H1 (cell line): ENCODE measurements at regions not wholly inside any gene's neighbourhood (a gene's known extent, or its start where the extent isn't known, plus 50 kb on each side); places are given as distances from the start of the nearest gene placed in this dataset.

Experiments
- CTCF ChIA-PET: fragments of 300-600 bp; sonication (Branson Sonifier 250); formaldehyde crosslinking; loops from one replicate; lab custom pipeline; 2021; ENCODE audit not compliant: partially characterized antibody; lab: Charles Lee
- POLR2A ChIA-PET: fragments of 300-600 bp; sonication (Branson Sonifier 250); formaldehyde crosslinking; loops from one replicate; lab custom pipeline; 2021; ENCODE audit warnings: inconsistent platforms; ENCODE audit not compliant: partially characterized antibody; lab: Charles Lee
- DNase-seq, 2 experiments: peaks; one replicate each; pipeline versions ENCODE4 v3.0.0 to v3.0.0-alpha.2; 2010 to 2022; ENCODE audit warnings: low spot score in 2 of 2, low read depth in 1 of 2, mixed read lengths in 1 of 2
- FAIRE-seq: peaks from 2 replicates; lab custom pipeline; 2011; peaks lifted over from hg19 to GRCh38; lab: Jason Lieb, UNC
- H2AFZ ChIP-seq: 2 replicates; pipeline ENCODE4 v1.8.1; 2012; ENCODE audit warnings: low read length, inconsistent platforms
- H2AK5ac ChIP-seq: 2 replicates; pipeline ENCODE4 v1.6.1; 2013; ENCODE audit warnings: low read depth, low read length
- H2BK120ac ChIP-seq: replicated peaks from 2 replicates; pipeline ENCODE3; 2013; ENCODE audit warnings: low read depth, low read length, inconsistent platforms
- H2BK12ac ChIP-seq: 2 replicates; pipeline ENCODE4 v1.6.1; 2013; ENCODE audit warnings: low read depth, low read length
- H2BK15ac ChIP-seq: 2 replicates; pipeline ENCODE4 v1.6.1; 2013; ENCODE audit warnings: low read length
- H2BK20ac ChIP-seq: 2 replicates; pipeline ENCODE4 v1.6.1; 2013; ENCODE audit warnings: low read length
- H2BK5ac ChIP-seq: 2 replicates; pipeline ENCODE4 v1.6.1; 2013; ENCODE audit warnings: low read depth, low read length
- H3K14ac ChIP-seq: 2 replicates; pipeline ENCODE4 v1.6.1; 2013; ENCODE audit warnings: inconsistent platforms; ENCODE audit not compliant: insufficient read length
- H3K18ac ChIP-seq: 2 replicates; pipeline ENCODE4 v1.6.1; 2013; ENCODE audit warnings: low read length; ENCODE audit errors: extremely low read depth
- H3K23ac ChIP-seq: 2 replicates; pipeline ENCODE4 v1.6.1; 2013; ENCODE audit warnings: inconsistent platforms; ENCODE audit not compliant: insufficient read length
- H3K23me2 ChIP-seq: 2 replicates; pipeline ENCODE4 v1.6.1; 2013; ENCODE audit warnings: low read depth, low read length
- H3K27ac ChIP-seq: 2 replicates; pipeline ENCODE4 v1.6.1; 2011; ENCODE audit warnings: low read depth, low read length, inconsistent platforms
- H3K27me3 ChIP-seq, 4 experiments: replicated peaks in 1 of 4; 1 replicate in 1 of 4; 2 replicates in 3 of 4; pipeline versions ENCODE4 v1.6.1 to v1.8.1; 2011 to 2013; ENCODE audit warnings: low read length in 3 of 4, mild to moderate bottlenecking in 3 of 4, inconsistent platforms in 2 of 4, mixed read lengths in 2 of 4, moderate library complexity in 1 of 4; ENCODE audit not compliant: control insufficient read depth in 3 of 4, insufficient read depth in 3 of 4; ENCODE audit errors: extremely low read depth in 1 of 4
- H3K36me3 ChIP-seq, 4 experiments: 2 replicates each; pipeline versions ENCODE4 v1.6.1 to v1.8.1; 2011 to 2013; ENCODE audit warnings: mild to moderate bottlenecking in 4 of 4, low read length in 3 of 4, moderate library complexity in 2 of 4, control low read depth in 1 of 4, inconsistent platforms in 1 of 4; ENCODE audit not compliant: insufficient read depth in 4 of 4, control insufficient read depth in 2 of 4
- H3K4ac ChIP-seq: replicated peaks from 2 replicates; pipeline ENCODE3; 2013; ENCODE audit warnings: low read length, low read depth, mixed read lengths, inconsistent platforms; ENCODE audit not compliant: insufficient read length
- H3K4me1 ChIP-seq, 4 experiments: replicated peaks in 1 of 4; 1 replicate in 1 of 4; 2 replicates in 3 of 4; pipeline versions ENCODE4 v1.6.1 to v1.8.1; 2011 to 2013; ENCODE audit warnings: low read length in 3 of 4, inconsistent platforms in 2 of 4, mixed read lengths in 1 of 4; ENCODE audit not compliant: insufficient read depth in 4 of 4, control insufficient read depth in 3 of 4
- H3K4me2 ChIP-seq, 2 experiments: 2 replicates each; pipeline versions ENCODE4 v1.6.1 to v1.8.1; 2011 to 2013; ENCODE audit warnings: low read depth in 2 of 2, low read length in 2 of 2, control low read depth in 1 of 2, inconsistent platforms in 1 of 2, mild to moderate bottlenecking in 1 of 2; ENCODE audit not compliant: insufficient read depth in 1 of 2
- H3K4me3 ChIP-seq, 4 experiments: fragments of 200-600, 300-600 bp in 1 of 4; sonication (generic), shearing (Covaris generic), sonication (Bioruptor Twin) in 1 of 4; 2 replicates each; pipeline versions ENCODE4 v1.5.1 to v1.8.1; 2011 to 2016; ENCODE audit warnings: low read length in 4 of 4, low read depth in 3 of 4, control low read depth in 2 of 4, inconsistent platforms in 2 of 4, mild to moderate bottlenecking in 2 of 4, mixed read lengths in 1 of 4, moderate library complexity in 1 of 4; ENCODE audit not compliant: insufficient read depth in 2 of 4; ENCODE audit errors: extremely low read depth in 1 of 4
- H3K56ac ChIP-seq: replicated peaks from 2 replicates; pipeline ENCODE3; 2013; ENCODE audit warnings: low read depth, mild to moderate bottlenecking, mixed read lengths, low read length, inconsistent platforms; ENCODE audit not compliant: insufficient read length
- H3K79me1 ChIP-seq: 2 replicates; pipeline ENCODE4 v1.6.1; 2013; ENCODE audit warnings: low read depth, low read length, control low read depth
- H3K79me2 ChIP-seq, 2 experiments: 2 replicates each; pipeline versions ENCODE4 v1.6.1 to v1.8.1; 2012 to 2013; ENCODE audit warnings: low read length in 2 of 2, mild to moderate bottlenecking in 2 of 2, inconsistent platforms in 1 of 2; ENCODE audit not compliant: insufficient read depth in 2 of 2, control insufficient read depth in 1 of 2
- H3K9ac ChIP-seq, 4 experiments: replicated peaks in 1 of 4; 1 replicate in 1 of 4; 2 replicates in 3 of 4; pipeline versions ENCODE4 v1.6.1 to v1.8.1; 2011 to 2013; ENCODE audit warnings: low read depth in 3 of 4, low read length in 3 of 4, control low read depth in 2 of 4, mild to moderate bottlenecking in 2 of 4, moderate library complexity in 2 of 4, inconsistent platforms in 1 of 4; ENCODE audit errors: extremely low read depth in 1 of 4
- H3K9me3 ChIP-seq, 2 experiments: 2 replicates each; pipeline versions ENCODE4 v1.6.1 to v1.8.1; 2012 to 2013; ENCODE audit warnings: mild to moderate bottlenecking in 2 of 2, moderate library complexity in 2 of 2, control low read depth in 1 of 2, inconsistent platforms in 1 of 2, low read depth in 1 of 2, low read length in 1 of 2, mixed read lengths in 1 of 2; ENCODE audit not compliant: insufficient read depth in 2 of 2
- H4K20me1 ChIP-seq, 2 experiments: replicated peaks in 1 of 2; 2 replicates each; pipeline versions ENCODE3 to v1.8.1; 2011 to 2013; ENCODE audit warnings: inconsistent platforms in 2 of 2, low read length in 2 of 2, mild to moderate bottlenecking in 1 of 2; ENCODE audit not compliant: insufficient read depth in 2 of 2, control insufficient read depth in 1 of 2
- H4K5ac ChIP-seq: 2 replicates; pipeline ENCODE4 v1.6.1; 2013; ENCODE audit warnings: low read length, low read depth, mixed read lengths, inconsistent platforms; ENCODE audit not compliant: insufficient read length
- H4K8ac ChIP-seq: 2 replicates; pipeline ENCODE4 v1.8.0; 2013; ENCODE audit warnings: mild to moderate bottlenecking, moderate library complexity, low read length, inconsistent platforms; ENCODE audit not compliant: insufficient read depth; ENCODE audit errors: extremely low read depth
- H4K91ac ChIP-seq: replicated peaks from 2 replicates; pipeline ENCODE3; 2013; ENCODE audit warnings: low read length, mixed read lengths, inconsistent platforms; ENCODE audit not compliant: insufficient read length
- ASH2L ChIP-seq: fragments of 200-600, 300-600 bp; sonication (generic); IDR thresholded peaks from one replicate; pipeline ENCODE4 v1.7.1; 2017; ENCODE audit warnings: low read length
- CEBPB ChIP-seq: IDR thresholded peaks from 2 replicates; pipeline ENCODE4 v1.6.1; 2012; ENCODE audit warnings: low read depth, low read length
- CREB1 ChIP-seq: IDR thresholded peaks from 2 replicates; pipeline ENCODE4 v1.6.1; 2012; ENCODE audit warnings: inconsistent platforms
- CTBP2 ChIP-seq: IDR thresholded peaks from 2 replicates; pipeline ENCODE4 v1.7.0; 2011; ENCODE audit warnings: borderline replicate concordance, mild to moderate bottlenecking, moderate library complexity, mixed read lengths, low read length; ENCODE audit not compliant: insufficient read depth, insufficient read length
- FOSL1 ChIP-seq: IDR thresholded peaks from 2 replicates; pipeline ENCODE4 v1.6.1; 2011; ENCODE audit warnings: mild to moderate bottlenecking, low read depth, low read length, moderate library complexity; ENCODE audit not compliant: insufficient read depth
- GABPA ChIP-seq: IDR thresholded peaks from 2 replicates; pipeline ENCODE4 v1.6.1; 2011; ENCODE audit warnings: mild to moderate bottlenecking, low read length, moderate library complexity, borderline replicate concordance; ENCODE audit not compliant: insufficient read depth
- JUN ChIP-seq: IDR thresholded peaks from 2 replicates; pipeline ENCODE4 v1.6.1; 2011; ENCODE audit warnings: low read depth, mild to moderate bottlenecking, improper control_type of control experiment, low read length
- RBBP5 ChIP-seq: IDR thresholded peaks from 2 replicates; pipeline ENCODE4 v1.7.1; 2012; ENCODE audit warnings: low read depth, mild to moderate bottlenecking, inconsistent platforms, low read length, moderate library complexity, borderline replicate concordance
- SP2 ChIP-seq: IDR thresholded peaks from 2 replicates; pipeline ENCODE4 v1.6.1; 2012; ENCODE audit warnings: mild to moderate bottlenecking, low read length, inconsistent platforms
- TCF12 ChIP-seq: IDR thresholded peaks from 2 replicates; pipeline ENCODE4 v1.6.1; 2011; ENCODE audit warnings: low read depth, mild to moderate bottlenecking, low read length
- WGBS, 2 experiments: shearing (Covaris generic) in 1 of 2; methylation state at CpG; one replicate each; pipeline versions ENCODE4 v1.1.6 to v1.1.7; 2013 to 2015; ENCODE audit warnings: low lambda C conversion rate in 2 of 2, mixed read lengths in 2 of 2, inconsistent platforms in 1 of 2, low coverage in 1 of 2, missing lambda C conversion rate in 1 of 2; ENCODE audit not compliant: insufficient replicate concordance in 2 of 2, insufficient coverage in 1 of 2, insufficient read length in 1 of 2; ENCODE audit errors: extremely low coverage in 1 of 2, missing lambda C conversion rate in 1 of 2; 5-methylcytosine and 5-hydroxymethylcytosine counted together

DNA sequence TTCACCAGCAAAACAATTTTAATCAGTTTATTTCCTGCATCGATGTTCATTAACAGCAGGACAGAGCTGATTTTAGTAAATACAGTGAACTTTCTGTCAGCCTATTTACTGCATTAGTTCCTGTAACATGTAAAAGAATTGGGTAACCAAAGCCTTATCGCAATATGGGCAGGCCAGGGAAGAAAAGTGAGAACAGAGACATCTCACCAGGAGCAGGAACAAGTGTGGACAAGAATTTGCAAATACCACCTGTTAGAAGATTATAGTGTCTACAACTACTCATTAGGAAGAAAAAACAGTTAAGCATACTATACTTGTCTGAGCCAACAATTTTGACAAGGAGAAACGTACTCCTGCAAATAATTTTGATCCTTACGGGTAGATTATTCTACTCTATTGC lies 1293.9 kb downstream of the PLA2G4A start:
- no peaks in the 10 kb centered on the region for H4K20me1 ChIP-seq
- H3K56ac ChIP-seq: no peak overlapping the region
- no peak overlapping the region for H3K9ac ChIP-seq
- no peak overlapping the region for H2AK5ac ChIP-seq
- H2BK120ac ChIP-seq: no peak overlapping the region
- H3K36me3 ChIP-seq: no peaks in the 10 kb centered on the region
- H3K18ac ChIP-seq: no peak overlapping the region
- H3K4me3 ChIP-seq: no peak overlapping the region
- no peak overlapping the region for H3K27ac ChIP-seq
- H2BK20ac ChIP-seq: no peak overlapping the region
- H3K14ac ChIP-seq: no peak overlapping the region
- no peak overlapping the region for H3K4me2 ChIP-seq
- H2BK5ac ChIP-seq: no peak overlapping the region
- no peak for TF ChIP-seq CEBPB
- TF ChIP-seq ASH2L: no peak
- no peak for TF ChIP-seq TCF12
- TF ChIP-seq CREB1: no peak
- no peak for TF ChIP-seq JUN
- TF ChIP-seq SP2: no peak
- no peak for TF ChIP-seq CTBP2
- TF ChIP-seq FOSL1: no peak
- TF ChIP-seq GABPA: no peak
- TF ChIP-seq RBBP5: no peak
- TF ChIP-seq, all 59 proteins: peak for 0
- no peak overlapping the region for H2BK12ac ChIP-seq
- FAIRE-seq (no peak), DNase-seq (no peak)
- H3K23ac ChIP-seq: no peak overlapping the region
- H4K5ac ChIP-seq: no peak overlapping the region
- no peaks in the 10 kb centered on the region for H3K79me2 ChIP-seq
- no peaks in the 10 kb centered on the region for H3K27me3 ChIP-seq
- ChIA-PET POLR2A (no interaction called here), CTCF (interaction anchor here (0.7 kb wide), 1 partner anchor 194 kb away, joined by 3 read pairs; no protein-coding TSS in a partner anchor)
- H2BK15ac ChIP-seq: no peak overlapping the region
- 94% methylated on average over 4 of the region's 4 CpGs; no CpG with 5 or more reads in 1 of the 2 experiments for WGBS, 2 experiments
- H3K23me2 ChIP-seq: no peaks in the 10 kb centered on the region; the same call in 1 of the 2 replicates
- H3K4me1 ChIP-seq: no peaks in the 10 kb centered on the region
- no peaks in the 10 kb centered on the region for H3K79me1 ChIP-seq
- no peak overlapping the region for H2AFZ ChIP-seq
- no peak overlapping the region for H3K4ac ChIP-seq
- no peak overlapping the region for H4K91ac ChIP-seq
- no peak overlapping the region for H4K8ac ChIP-seq
- H3K9me3 ChIP-seq: no peaks in the 10 kb centered on the region
